HEK293 (cell line): ENCODE measurements at regions not wholly inside any gene's neighbourhood (a gene's known extent, or its start where the extent isn't known, plus 50 kb on each side); places are given as distances from the start of the nearest gene placed in this dataset.

Experiments used
- CTCF ChIA-PET: fragments of 350-600 bp; formaldehyde crosslinking; extraction: SDS; loops from one replicate; lab custom pipeline; 2021; ENCODE audit warnings: antibody characterized with exemption; lab: Yijun Ruan, JAX
- POLR2A ChIA-PET: fragments of 300-600 bp; formaldehyde crosslinking; extraction: SDS; loops from one replicate; lab custom pipeline; 2020; ENCODE audit warnings: antibody characterized with exemption, inconsistent platforms; lab: Yijun Ruan, JAX
- H3K27ac ChIP-seq: fragments of 200-500 bp; sonication (Bioruptor generic); 2 replicates; pipeline ENCODE4 v1.5.1; 2014; ENCODE audit warnings: low read depth, low read length, control low read depth, inconsistent platforms; ENCODE audit errors: extremely low read depth
- H3K36me3 ChIP-seq, 2 experiments: fragments of 200-500 bp in 1 of 2; sonication (Bioruptor generic) in 1 of 2; 1 replicate in 1 of 2; 2 replicates in 1 of 2; pipeline ENCODE4 v1.5.1; 2014 to 2017; ENCODE audit warnings: inconsistent platforms in 2 of 2, low read length in 2 of 2; ENCODE audit not compliant: control insufficient read depth in 2 of 2, insufficient read depth in 1 of 2
- H3K4me1 ChIP-seq: fragments of 200-500 bp; sonication (Bioruptor generic); 2 replicates; pipeline ENCODE4 v1.5.1; 2014; ENCODE audit warnings: mild to moderate bottlenecking, low read length, inconsistent platforms; ENCODE audit not compliant: control insufficient read depth, insufficient read depth
- H3K4me3 ChIP-seq: 2 replicates; pipeline ENCODE4 v1.5.1; 2011; ENCODE audit warnings: low read depth, mild to moderate bottlenecking, control low read depth, low read length, moderate library complexity
- H3K9me3 ChIP-seq: fragments of 200-500 bp; sonication (Bioruptor generic); 2 replicates; pipeline ENCODE4 v1.5.1; 2014; ENCODE audit warnings: low read depth, low read length, inconsistent platforms; ENCODE audit not compliant: control insufficient read depth, insufficient read depth
- ELK4 ChIP-seq: IDR thresholded peaks from 2 replicates; pipeline ENCODE4 v1.6.1; 2011; ENCODE audit warnings: mild to moderate bottlenecking, low read depth, low read length, borderline replicate concordance
- GLI2 ChIP-seq: fragments of 450-650 bp; formaldehyde crosslinking; IDR thresholded peaks from 2 replicates; pipeline ENCODE4; 2017; ENCODE audit warnings: missing biosample characterization, missing genetic modification characterization, low read depth, borderline replicate concordance
- KLF8 ChIP-seq: fragments of 450-650 bp; formaldehyde crosslinking; IDR thresholded peaks from 2 replicates; pipeline ENCODE4 v1.5.1; 2016; ENCODE audit warnings: missing biosample characterization, missing genetic modification characterization
- MYNN ChIP-seq: fragments of 450-650 bp; formaldehyde crosslinking; IDR thresholded peaks from 2 replicates; pipeline ENCODE4 v1.5.1; 2016; ENCODE audit warnings: missing biosample characterization, missing genetic modification characterization, borderline replicate concordance
- SCRT1 ChIP-seq: fragments of 450-650 bp; formaldehyde crosslinking; IDR thresholded peaks from 2 replicates; pipeline ENCODE4 v1.5.1; 2016; ENCODE audit warnings: missing biosample characterization, missing genetic modification characterization, borderline replicate concordance
- ZBTB21 ChIP-seq: fragments of 450-650 bp; formaldehyde crosslinking; IDR thresholded peaks from 2 replicates; pipeline ENCODE4 v1.5.1; 2017; ENCODE audit warnings: missing biosample characterization, missing genetic modification characterization
- ZNF114 ChIP-seq: fragments of 450-650 bp; formaldehyde crosslinking; IDR thresholded peaks from 2 replicates; pipeline ENCODE4 v1.5.0; 2017; ENCODE audit warnings: missing biosample characterization, missing genetic modification characterization
- ZNF174 ChIP-seq: fragments of 450-650 bp; formaldehyde crosslinking; IDR thresholded peaks from 2 replicates; pipeline ENCODE4 v1.5.0; 2017; ENCODE audit warnings: missing biosample characterization, mild to moderate bottlenecking, missing genetic modification characterization
- ZNF18 ChIP-seq: fragments of 450-650 bp; formaldehyde crosslinking; IDR thresholded peaks from 2 replicates; pipeline ENCODE4 v1.5.1; 2016; ENCODE audit warnings: missing biosample characterization, missing genetic modification characterization
- ZNF202 ChIP-seq: fragments of 450-650 bp; formaldehyde crosslinking; IDR thresholded peaks from 2 replicates; pipeline ENCODE4 v1.5.1; 2016; ENCODE audit warnings: missing biosample characterization, missing genetic modification characterization, borderline replicate concordance
- ZNF211 ChIP-seq: fragments of 450-650 bp; formaldehyde crosslinking; IDR thresholded peaks from 2 replicates; pipeline ENCODE4 v1.5.1; 2016; ENCODE audit warnings: low read depth, missing biosample characterization, missing genetic modification characterization
- ZNF280C ChIP-seq: fragments of 450-650 bp; formaldehyde crosslinking; IDR thresholded peaks from 2 replicates; pipeline ENCODE4 v1.5.1; 2016; ENCODE audit warnings: missing biosample characterization, missing genetic modification characterization
- ZNF626 ChIP-seq: fragments of 450-650 bp; sonication (Bioruptor Pico); formaldehyde crosslinking; IDR thresholded peaks from 2 replicates; pipeline ENCODE4 v1.5.1; 2018; ENCODE audit warnings: missing biosample characterization, missing genetic modification characterization, inconsistent platforms
- ZNF776 ChIP-seq: fragments of 450-650 bp; formaldehyde crosslinking; IDR thresholded peaks from 2 replicates; pipeline ENCODE4 v1.5.0; 2017; ENCODE audit warnings: missing biosample characterization, missing genetic modification characterization, borderline replicate concordance
- ZNF785 ChIP-seq: fragments of 450-650 bp; formaldehyde crosslinking; IDR thresholded peaks from 2 replicates; pipeline ENCODE4 v1.5.1; 2016; ENCODE audit warnings: missing biosample characterization, missing genetic modification characterization
- ZNF830 ChIP-seq: fragments of 450-650 bp; IDR thresholded peaks from 2 replicates; pipeline ENCODE4 v1.5.0; 2018; ENCODE audit warnings: missing biosample characterization, missing genetic modification characterization, low read depth, mild to moderate bottlenecking, moderate library complexity
- ZNF837 ChIP-seq: fragments of 450-650 bp; formaldehyde crosslinking; IDR thresholded peaks from 2 replicates; pipeline ENCODE4 v1.5.1; 2016; ENCODE audit warnings: missing biosample characterization, missing genetic modification characterization
- ZSCAN18 ChIP-seq: fragments of 450-650 bp; formaldehyde crosslinking; IDR thresholded peaks from 2 replicates; pipeline ENCODE4 v1.5.1; 2016; ENCODE audit warnings: missing biosample characterization, missing genetic modification characterization
- TF ChIP-seq, protein P1 (sequence below): fragments of 450-650 bp; formaldehyde crosslinking; IDR thresholded peaks from 2 replicates; pipeline ENCODE4 v1.5.1; 2016; ENCODE audit warnings: missing biosample characterization, missing genetic modification characterization, borderline replicate concordance
- TF ChIP-seq, protein P2 (sequence below): fragments of 450-650 bp; formaldehyde crosslinking; IDR thresholded peaks from 2 replicates; pipeline ENCODE4 v1.5.1; 2016; ENCODE audit warnings: missing biosample characterization, missing genetic modification characterization

GRCh38 chr1:201761871-201762270 is 67.1 kb upstream of the IPO9 start:
- Histone ChIP-seq H3K9me3 (no peaks in the 10 kb centered on the region), H3K4me1 (peaks cover 14% of the 10 kb centered on the region), H3K36me3 (no peaks in the 10 kb centered on the region), H3K27ac (no peak overlapping the region), H3K4me3 (no peak overlapping the region)
- TF ChIP-seq ZNF174 (tag by site-specific recombination) (no peak), ZNF830 (tag by site-specific recombination) (no peak), ZNF211 (tag by site-specific recombination) (no peak), SCRT1 (no peak)
- CTCF ChIA-PET: interaction anchor here (3.9 kb wide), 1 partner anchor 53 kb away, joined by 17 read pairs; no protein-coding TSS in a partner anchor
- POLR2A ChIA-PET: no interaction called here

DNA sequence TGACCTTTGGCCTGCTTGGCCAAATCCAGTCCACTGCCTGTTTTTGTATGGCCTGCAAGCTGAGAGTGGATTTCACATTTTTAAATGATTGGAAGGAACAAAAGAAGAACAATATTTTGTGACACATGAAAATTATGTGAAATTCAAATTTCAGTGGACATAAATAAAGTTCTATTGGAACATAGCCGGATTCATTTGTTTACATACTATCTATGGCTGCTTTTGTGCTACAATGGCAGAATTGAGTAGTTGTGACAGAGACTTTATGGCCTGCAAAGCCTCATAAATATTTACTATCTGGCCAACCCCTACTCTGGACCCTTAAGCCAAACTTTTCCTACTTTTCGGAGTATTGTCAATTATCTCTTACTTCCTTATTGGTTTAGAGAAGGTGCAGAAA is 66.6 kb upstream of the IPO9 start:
- Histone ChIP-seq H3K9me3 (no peaks in the 10 kb centered on the region), H3K36me3 (no peaks in the 10 kb centered on the region), H3K4me3 (no peak overlapping the region)
- no peak for TF ChIP-seq MYNN (tag by site-specific recombination)
- no peak for TF ChIP-seq ZBTB21
- no peak for TF ChIP-seq ZNF776 (tag by site-specific recombination)
- TF ChIP-seq ZNF785 (tag by site-specific recombination): no peak
- TF ChIP-seq, protein P1, sequence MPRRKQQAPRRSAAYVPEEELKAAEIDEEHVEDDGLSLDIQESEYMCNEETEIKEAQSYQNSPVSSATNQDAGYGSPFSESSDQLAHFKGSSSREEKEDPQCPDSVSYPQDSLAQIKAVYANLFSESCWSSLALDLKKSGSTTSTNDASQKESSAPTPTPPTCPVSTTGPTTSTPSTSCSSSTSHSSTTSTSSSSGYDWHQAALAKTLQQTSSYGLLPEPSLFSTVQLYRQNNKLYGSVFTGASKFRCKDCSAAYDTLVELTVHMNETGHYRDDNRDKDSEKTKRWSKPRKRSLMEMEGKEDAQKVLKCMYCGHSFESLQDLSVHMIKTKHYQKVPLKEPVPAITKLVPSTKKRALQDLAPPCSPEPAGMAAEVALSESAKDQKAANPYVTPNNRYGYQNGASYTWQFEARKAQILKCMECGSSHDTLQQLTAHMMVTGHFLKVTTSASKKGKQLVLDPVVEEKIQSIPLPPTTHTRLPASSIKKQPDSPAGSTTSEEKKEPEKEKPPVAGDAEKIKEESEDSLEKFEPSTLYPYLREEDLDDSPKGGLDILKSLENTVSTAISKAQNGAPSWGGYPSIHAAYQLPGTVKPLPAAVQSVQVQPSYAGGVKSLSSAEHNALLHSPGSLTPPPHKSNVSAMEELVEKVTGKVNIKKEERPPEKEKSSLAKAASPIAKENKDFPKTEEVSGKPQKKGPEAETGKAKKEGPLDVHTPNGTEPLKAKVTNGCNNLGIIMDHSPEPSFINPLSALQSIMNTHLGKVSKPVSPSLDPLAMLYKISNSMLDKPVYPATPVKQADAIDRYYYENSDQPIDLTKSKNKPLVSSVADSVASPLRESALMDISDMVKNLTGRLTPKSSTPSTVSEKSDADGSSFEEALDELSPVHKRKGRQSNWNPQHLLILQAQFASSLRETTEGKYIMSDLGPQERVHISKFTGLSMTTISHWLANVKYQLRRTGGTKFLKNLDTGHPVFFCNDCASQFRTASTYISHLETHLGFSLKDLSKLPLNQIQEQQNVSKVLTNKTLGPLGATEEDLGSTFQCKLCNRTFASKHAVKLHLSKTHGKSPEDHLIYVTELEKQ (tag by site-specific recombination): no peak
- no peak for TF ChIP-seq ELK4
- TF ChIP-seq, protein P2, sequence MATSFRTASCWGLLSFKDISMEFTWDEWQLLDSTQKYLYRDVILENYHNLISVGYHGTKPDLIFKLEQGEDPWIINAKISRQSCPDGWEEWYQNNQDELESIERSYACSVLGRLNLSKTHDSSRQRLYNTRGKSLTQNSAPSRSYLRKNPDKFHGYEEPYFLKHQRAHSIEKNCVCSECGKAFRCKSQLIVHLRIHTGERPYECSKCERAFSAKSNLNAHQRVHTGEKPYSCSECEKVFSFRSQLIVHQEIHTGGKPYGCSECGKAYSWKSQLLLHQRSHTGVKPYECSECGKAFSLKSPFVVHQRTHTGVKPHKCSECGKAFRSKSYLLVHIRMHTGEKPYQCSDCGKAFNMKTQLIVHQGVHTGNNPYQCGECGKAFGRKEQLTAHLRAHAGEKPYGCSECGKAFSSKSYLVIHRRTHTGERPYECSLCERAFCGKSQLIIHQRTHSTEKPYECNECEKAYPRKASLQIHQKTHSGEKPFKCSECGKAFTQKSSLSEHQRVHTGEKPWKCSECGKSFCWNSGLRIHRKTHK (tag by site-specific recombination): no peak
- TF ChIP-seq ZNF837 (tag by site-specific recombination): no peak
- no peak for TF ChIP-seq ZNF114 (tag by site-specific recombination)
- no peak for TF ChIP-seq ZNF18 (tag by site-specific recombination)
- no peak for TF ChIP-seq ZNF280C (tag by site-specific recombination)
- TF ChIP-seq ZNF626: no peak
- TF ChIP-seq ZSCAN18 (tag by site-specific recombination): no peak
- TF ChIP-seq KLF8 (tag by site-specific recombination): no peak
- no peak for TF ChIP-seq GLI2 (tag by site-specific recombination)
- TF ChIP-seq ZNF202 (tag by site-specific recombination): no peak
- TF ChIP-seq, all 188 proteins: peak for 0
- ChIA-PET CTCF (interaction anchor here (0.6 to 2.9 kb wide), 3 partner anchors 29 to 264 kb away, joined by 3 to 10 read pairs (median 3); no protein-coding TSS in a partner anchor), POLR2A (no interaction called here)
- peaks cover 14% of the 10 kb centered on the region for H3K4me1 ChIP-seq
- H3K27ac ChIP-seq: no peak overlapping the region
